Islet of Langerhans (tissue), 1 donor: ENCODE measurements at regions not wholly inside any gene's neighbourhood (a gene's known extent, or its start where the extent isn't known, plus 50 kb on each side); places are given as distances from the start of the nearest gene placed in this dataset.
"Not testable (repeated sequence)": the region's sequence is repeated elsewhere in the genome, so short reads cannot be mapped to it uniquely, and the experiment has no call there.

Experiments used
- FAIRE-seq: peaks from one replicate; lab custom pipeline; 2011; peaks lifted over from hg19 to GRCh38; lab: Jason Lieb, UNC

GRCh38 chr3:107227091-107227490 is 150.1 kb upstream of the CCDC54 start:
- FAIRE-seq = no peak

- not testable (repeated sequence) for FAIRE-seq
Measured at GRCh38 chr3:107233877-107234276, 143.4 kb upstream of the CCDC54 start.

GRCh38 chr3:107235193-107235927 is 141.9 kb upstream of the CCDC54 start:
- no peak for FAIRE-seq

GRCh38 chr3:107235928-107236315 is 141.3 kb upstream of the CCDC54 start:
- peak; percentile 98 for FAIRE-seq

GRCh38 chr3:107236655-107237337 is 140.4 kb upstream of the CCDC54 start:
- no peak for FAIRE-seq

- FAIRE-seq = no peak
Measured at GRCh38 chr3:107238787-107239186, 138.5 kb upstream of the CCDC54 start.

- FAIRE-seq = no peak
Measured at GRCh38 chr3:107239703-107240102, 137.5 kb upstream of the CCDC54 start.

- no peak for FAIRE-seq
Measured at GRCh38 chr3:107240183-107241091, 136.8 kb upstream of the CCDC54 start.

- no peak for FAIRE-seq
Measured at GRCh38 chr3:107241217-107241616, 136.0 kb upstream of the CCDC54 start.

- FAIRE-seq = no peak
Measured at GRCh38 chr3:107242579-107242978, 134.7 kb upstream of the CCDC54 start.

GRCh38 chr3:107247116-107247515 is 130.1 kb upstream of the CCDC54 start:
- no peak for FAIRE-seq

- FAIRE-seq = no peak
Measured at GRCh38 chr3:107249132-107249531, 128.1 kb upstream of the CCDC54 start.

GRCh38 chr3:107250221-107250620 is 127.0 kb upstream of the CCDC54 start:
- no peak for FAIRE-seq

GRCh38 chr3:107251819-107252218 is 125.4 kb upstream of the CCDC54 start:
- FAIRE-seq = no peak

GRCh38 chr3:107256963-107257362 is 120.3 kb upstream of the CCDC54 start:
- FAIRE-seq = no peak

- no peak for FAIRE-seq
Measured at GRCh38 chr3:107258300-107258699, 118.9 kb upstream of the CCDC54 start.

GRCh38 chr3:107260207-107260606 is 117.0 kb upstream of the CCDC54 start:
- FAIRE-seq = no peak

GRCh38 chr3:107263269-107264021 is 113.8 kb upstream of the CCDC54 start:
- FAIRE-seq = no peak

- FAIRE-seq = no peak
Measured at GRCh38 chr3:107264888-107265287, 112.4 kb upstream of the CCDC54 start.

- FAIRE-seq = peak; percentile 24
Measured at GRCh38 chr3:107265526-107265925, 111.7 kb upstream of the CCDC54 start.

GRCh38 chr3:107268469-107268868 is 108.8 kb upstream of the CCDC54 start:
- FAIRE-seq = no peak

- no peak for FAIRE-seq
Measured at GRCh38 chr3:107269136-107269535, 108.1 kb upstream of the CCDC54 start.
